Natural killer cell (primary cell): ENCODE measurements at regions not wholly inside any gene's neighbourhood (a gene's known extent, or its start where the extent isn't known, plus 50 kb on each side); places are given as distances from the start of the nearest gene placed in this dataset.

Source experiments
- ATAC-seq, 3 donors: fragments of 150-1000 bp in 2 of 3; fragments of 200-7000 bp in 1 of 3; cut with Tn5 transposase; 1 replicate in 1 of 3; 2 replicates in 2 of 3; pipeline ENCODE4 v1.10.0; 2021; ENCODE audit warnings: mild to moderate bottlenecking in 2 of 3, moderate library complexity in 2 of 3
- DNase-seq, 2 donors: peaks; one replicate each; pipeline versions ENCODE4 v3.0.0 to v3.0.0-alpha.2; 2013 to 2021; ENCODE audit warnings: mixed read lengths in 1 of 2
- H3K27ac ChIP-seq: one replicate; pipeline ENCODE4 v1.5.1; 2013; ENCODE audit warnings: mild to moderate bottlenecking, low read length
- H3K27me3 ChIP-seq: one replicate; pipeline ENCODE4 v1.6.1; 2013; ENCODE audit warnings: low read length; ENCODE audit not compliant: control insufficient read depth, insufficient read depth
- H3K36me3 ChIP-seq: one replicate; pipeline ENCODE4 v1.6.1; 2013; ENCODE audit warnings: low read length; ENCODE audit not compliant: control insufficient read depth, insufficient read depth
- H3K4me1 ChIP-seq: one replicate; pipeline ENCODE4 v1.6.1; 2013; ENCODE audit warnings: low read length; ENCODE audit not compliant: control insufficient read depth, insufficient read depth
- H3K4me3 ChIP-seq: one replicate; pipeline ENCODE4 v1.5.1; 2013; ENCODE audit warnings: low read length
- H3K9me3 ChIP-seq: one replicate; pipeline ENCODE4 v1.6.1; 2013; ENCODE audit warnings: low read length; ENCODE audit not compliant: control insufficient read depth, insufficient read depth
- H3K27ac Mint-ChIP-seq, 2 donors: one replicate each; pipeline ENCODE4 v1.8.0; 2022; ENCODE audit warnings: mild to moderate bottlenecking in 2 of 2, mixed read lengths in 2 of 2, moderate library complexity in 1 of 2
- H3K27me3 Mint-ChIP-seq, 2 donors: one replicate each; pipeline ENCODE4 v1.8.0; 2022; ENCODE audit warnings: low read depth in 2 of 2, mixed read lengths in 2 of 2
- H3K36me3 Mint-ChIP-seq: one replicate; pipeline ENCODE4 v1.8.0; 2022; ENCODE audit warnings: mixed read lengths
- H3K4me1 Mint-ChIP-seq, 2 donors: one replicate each; pipeline ENCODE4 v1.8.0; 2022; ENCODE audit warnings: mixed read lengths in 2 of 2
- H3K4me3 Mint-ChIP-seq: one replicate; pipeline ENCODE4 v1.8.0; 2022; ENCODE audit warnings: mild to moderate bottlenecking, moderate library complexity, mixed read lengths
- H3K9me3 Mint-ChIP-seq, 2 donors: one replicate each; pipeline ENCODE4 v1.8.0; 2022; ENCODE audit warnings: mixed read lengths in 2 of 2
- WGBS: methylation state at CpG from one replicate; pipeline ENCODE4 v1.1.7; 2013; ENCODE audit warnings: missing lambda C conversion rate; ENCODE audit not compliant: insufficient coverage; 5-methylcytosine and 5-hydroxymethylcytosine counted together
- intact Hi-C: fragments of 100-400 bp; cut with micrococcal nuclease; formaldehyde crosslinking; loops from one replicate; pipeline ENCODE4 v1.14.2; 2022
- TF ChIP-seq, protein P1 (sequence below): fragments of 200-600 bp; IDR thresholded peaks from one replicate; pipeline ENCODE4 v1.8.0; 2022; ENCODE audit warnings: antibody characterized with exemption

DNA sequence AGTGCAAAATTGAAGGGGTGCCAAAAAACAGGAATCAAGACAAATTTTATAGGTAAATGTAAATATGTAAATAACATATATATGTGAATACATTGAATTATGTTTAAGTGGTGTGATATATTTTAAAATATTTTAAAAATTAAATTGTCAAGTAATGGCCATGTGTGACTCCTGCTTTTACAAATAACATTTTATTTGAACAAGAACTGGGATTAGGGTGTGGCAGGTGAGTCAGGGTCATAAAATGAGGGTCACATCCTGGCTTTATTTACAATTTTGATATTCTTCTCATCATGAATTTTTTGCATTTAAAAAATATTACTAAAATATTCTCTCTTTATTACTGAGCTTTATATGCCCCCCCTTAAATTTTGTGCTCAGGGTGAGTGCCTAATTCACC is 601.1 kb upstream of the MAN1A1 start:
- intact Hi-C loops: no loop called here
- no peak overlapping the region for H3K4me3 Mint-ChIP-seq
- Histone ChIP-seq H3K4me3 (no peak overlapping the region), H3K27me3 (no peaks in the 10 kb centered on the region), H3K36me3 (no peaks in the 10 kb centered on the region), H3K9me3 (peaks cover 4% of the 10 kb centered on the region), H3K4me1 (no peaks in the 10 kb centered on the region), H3K27ac (no peak overlapping the region)
- TF ChIP-seq, protein P1, sequence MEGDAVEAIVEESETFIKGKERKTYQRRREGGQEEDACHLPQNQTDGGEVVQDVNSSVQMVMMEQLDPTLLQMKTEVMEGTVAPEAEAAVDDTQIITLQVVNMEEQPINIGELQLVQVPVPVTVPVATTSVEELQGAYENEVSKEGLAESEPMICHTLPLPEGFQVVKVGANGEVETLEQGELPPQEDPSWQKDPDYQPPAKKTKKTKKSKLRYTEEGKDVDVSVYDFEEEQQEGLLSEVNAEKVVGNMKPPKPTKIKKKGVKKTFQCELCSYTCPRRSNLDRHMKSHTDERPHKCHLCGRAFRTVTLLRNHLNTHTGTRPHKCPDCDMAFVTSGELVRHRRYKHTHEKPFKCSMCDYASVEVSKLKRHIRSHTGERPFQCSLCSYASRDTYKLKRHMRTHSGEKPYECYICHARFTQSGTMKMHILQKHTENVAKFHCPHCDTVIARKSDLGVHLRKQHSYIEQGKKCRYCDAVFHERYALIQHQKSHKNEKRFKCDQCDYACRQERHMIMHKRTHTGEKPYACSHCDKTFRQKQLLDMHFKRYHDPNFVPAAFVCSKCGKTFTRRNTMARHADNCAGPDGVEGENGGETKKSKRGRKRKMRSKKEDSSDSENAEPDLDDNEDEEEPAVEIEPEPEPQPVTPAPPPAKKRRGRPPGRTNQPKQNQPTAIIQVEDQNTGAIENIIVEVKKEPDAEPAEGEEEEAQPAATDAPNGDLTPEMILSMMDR: no peak
- H3K4me1 Mint-ChIP-seq: no peaks in the 10 kb centered on the region
- peaks cover 6% of the 10 kb centered on the region for H3K36me3 Mint-ChIP-seq
- H3K27ac Mint-ChIP-seq: no peak overlapping the region
- peaks cover 2 to 4% of the 10 kb centered on the region in 2 donors for H3K9me3 Mint-ChIP-seq
- DNase-seq (no peak), ATAC-seq (no peak)
- H3K27me3 Mint-ChIP-seq: no peaks in the 10 kb centered on the region

DNA sequence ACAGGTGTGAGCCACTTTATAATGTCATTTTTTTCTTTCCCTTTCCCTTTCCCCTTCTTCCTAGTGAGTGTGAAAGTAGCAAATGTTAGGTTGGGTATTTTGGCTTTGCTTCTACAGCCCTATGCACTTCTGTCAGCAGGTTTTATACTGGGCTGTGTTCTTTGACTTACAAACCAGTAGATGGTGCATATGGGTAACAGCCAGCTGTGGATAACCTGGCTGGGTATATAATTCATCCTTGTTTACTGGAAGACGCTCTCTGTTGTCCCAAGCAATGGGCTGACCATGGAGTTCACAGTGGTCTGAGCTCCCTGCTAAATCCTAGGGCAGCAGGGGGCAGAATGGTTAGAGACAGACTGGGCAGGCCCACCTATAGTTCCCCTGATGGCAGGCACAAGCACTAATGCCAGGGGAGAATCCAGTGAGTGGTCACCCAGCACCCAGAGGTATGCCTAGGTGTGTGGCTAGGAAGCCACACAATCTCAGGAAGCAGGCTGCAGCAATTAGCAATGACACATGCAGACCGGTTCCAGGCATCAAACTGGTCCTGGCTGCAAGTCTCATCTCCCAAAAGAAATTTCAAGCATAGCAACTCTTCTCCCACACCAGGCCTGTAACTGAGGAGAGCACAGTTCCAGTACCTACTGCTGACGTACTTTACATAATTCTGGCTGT is 592.7 kb upstream of the MAN1A1 start:
- DNase-seq (no peak), ATAC-seq (no peak)
- no peak overlapping the region for H3K4me3 Mint-ChIP-seq
- no peaks in the 10 kb centered on the region for H3K36me3 Mint-ChIP-seq
- H3K9me3 Mint-ChIP-seq: peaks cover 4 to 8% of the 10 kb centered on the region in 2 donors
- H3K27ac Mint-ChIP-seq: no peak overlapping the region
- no peaks in the 10 kb centered on the region for H3K27me3 Mint-ChIP-seq
- Histone ChIP-seq H3K9me3 (no peaks in the 10 kb centered on the region), H3K36me3 (no peaks in the 10 kb centered on the region), H3K4me1 (no peaks in the 10 kb centered on the region), H3K27me3 (no peaks in the 10 kb centered on the region), H3K27ac (no peak overlapping the region), H3K4me3 (no peak overlapping the region)
- no peaks in the 10 kb centered on the region for H3K4me1 Mint-ChIP-seq
- 84% methylated on average over 3 of the region's 3 CpGs for WGBS
- intact Hi-C loops: no loop called here
- TF ChIP-seq, protein P1: no peak

DNA sequence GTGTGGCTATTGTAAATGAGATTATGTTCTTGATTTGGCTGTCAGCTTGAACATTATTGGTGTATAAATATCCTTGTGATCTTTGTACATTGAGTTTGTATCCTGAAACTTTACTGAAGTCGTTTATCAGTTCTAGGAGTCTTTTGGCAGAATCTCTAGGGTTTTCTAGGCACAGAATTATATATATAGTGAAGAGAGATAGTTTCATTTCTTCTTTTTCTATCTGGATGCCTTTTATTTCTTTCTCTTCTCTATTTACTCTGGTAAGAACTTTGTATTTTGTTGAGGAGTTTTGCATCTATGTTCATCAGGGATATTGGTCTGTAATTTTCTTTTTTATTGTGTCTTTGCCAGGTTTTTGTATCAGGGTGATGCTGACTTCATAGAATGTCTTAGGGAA is 589.2 kb upstream of the MAN1A1 start:
- no CpG with 5 or more reads among the region's 1 CpG for WGBS
- Mint-ChIP-seq H3K4me3 (no peak overlapping the region), H3K4me1 (no peaks in the 10 kb centered on the region), H3K36me3 (no peaks in the 10 kb centered on the region), H3K27me3 (no peaks in the 10 kb centered on the region), H3K27ac (no peak overlapping the region), H3K9me3 (peaks cover 5% of the 10 kb centered on the region in 2 donors)
- Histone ChIP-seq H3K4me1 (no peaks in the 10 kb centered on the region), H3K9me3 (no peaks in the 10 kb centered on the region), H3K27me3 (no peaks in the 10 kb centered on the region), H3K4me3 (no peak overlapping the region), H3K27ac (no peak overlapping the region), H3K36me3 (no peaks in the 10 kb centered on the region)
- DNase-seq (no peak), ATAC-seq (no peak)
- TF ChIP-seq, protein P1: no peak
- intact Hi-C loops: no loop called here

DNA sequence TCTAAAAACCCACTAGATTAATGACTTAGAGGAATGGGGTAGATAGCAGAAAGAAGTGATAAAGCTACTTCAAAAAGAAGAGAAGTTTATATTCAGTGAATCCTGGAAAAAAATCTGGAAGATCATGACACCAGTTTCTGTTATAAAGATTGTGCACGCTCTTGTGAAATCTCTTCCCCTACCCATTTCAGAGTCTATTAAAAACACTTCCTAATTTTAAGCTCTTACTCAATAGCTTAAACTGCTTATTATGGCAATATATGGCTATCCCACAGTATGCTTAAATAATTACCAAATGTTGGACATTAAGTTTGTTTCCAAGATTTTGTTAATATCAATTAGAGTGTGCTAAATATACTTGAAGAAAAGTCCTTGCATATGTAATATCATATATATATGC is 585.3 kb upstream of the MAN1A1 start:
- ATAC-seq (no peak), DNase-seq (no peak)
- Mint-ChIP-seq H3K27ac (no peak overlapping the region), H3K4me1 (no peaks in the 10 kb centered on the region), H3K27me3 (no peaks in the 10 kb centered on the region), H3K9me3 (peaks cover 7 to 8% of the 10 kb centered on the region in 2 donors), H3K36me3 (no peaks in the 10 kb centered on the region), H3K4me3 (no peak overlapping the region)
- H3K27me3 ChIP-seq: no peaks in the 10 kb centered on the region
- intact Hi-C loops: no loop called here
- no peaks in the 10 kb centered on the region for H3K4me1 ChIP-seq
- no peak overlapping the region for H3K27ac ChIP-seq
- whole genome bisulfite sequencing: 92% methylated on average over 1 of the region's 1 CpG
- no peaks in the 10 kb centered on the region for H3K36me3 ChIP-seq
- no peaks in the 10 kb centered on the region for H3K9me3 ChIP-seq
- no peak overlapping the region for H3K4me3 ChIP-seq
- TF ChIP-seq, protein P1: no peak
